IMR-90 (cell line): ENCODE measurements at regions not wholly inside any gene's neighbourhood (a gene's known extent, or its start where the extent isn't known, plus 50 kb on each side); places are given as distances from the start of the nearest gene placed in this dataset.

Source experiments
- ATAC-seq: fragments of 200-7000 bp; cut with Tn5 transposase; 2 replicates; pipeline ENCODE4 v1.9.1; 2020; ENCODE audit warnings: low read depth, mild to moderate bottlenecking, moderate library complexity
- BruUV-seq: library from RNA; stranded (reverse); fragments of 400-500 nt; replicated peaks from 2 replicates; lab custom pipeline; 2021; lab: Mats Ljungman, UMichigan
- CTCF ChIA-PET: fragments of 300-600 bp; formaldehyde crosslinking; extraction: SDS; loops from one replicate; lab custom pipeline; 2021; ENCODE audit warnings: antibody characterized with exemption; lab: Yijun Ruan, JAX
- POLR2A ChIA-PET: fragments of 300-600 bp; sonication (Branson Sonifier 250); formaldehyde crosslinking; loops from one replicate; lab custom pipeline; 2022; ENCODE audit warnings: antibody characterized with exemption; ENCODE audit not compliant: unreplicated experiment; lab: Charles Lee
- DNase-seq: peaks from one replicate; pipeline ENCODE4 v3.0.0; 2013
- H2AFZ ChIP-seq: replicated peaks from 2 replicates; pipeline ENCODE3; 2013; ENCODE audit warnings: low read length, mild to moderate bottlenecking; ENCODE audit not compliant: poor library complexity
- H2AK5ac ChIP-seq: 2 replicates; pipeline ENCODE4 v1.6.1; 2013; ENCODE audit warnings: low read depth, low read length, inconsistent platforms
- H2AK9ac ChIP-seq: replicated peaks from 2 replicates; pipeline ENCODE3; 2013; ENCODE audit warnings: mild to moderate bottlenecking, low read depth, low read length, moderate library complexity; ENCODE audit not compliant: poor library complexity
- H2BK120ac ChIP-seq: 2 replicates; pipeline ENCODE4 v1.6.1; 2013; ENCODE audit warnings: low read depth, low read length, inconsistent platforms
- H2BK15ac ChIP-seq: 3 replicates; pipeline ENCODE4 v1.6.1; 2013; ENCODE audit warnings: low read depth, low read length, inconsistent platforms
- H2BK20ac ChIP-seq: 2 replicates; pipeline ENCODE4 v1.6.1; 2013; ENCODE audit warnings: low read depth, mild to moderate bottlenecking, inconsistent platforms, low read length, moderate library complexity
- H2BK5ac ChIP-seq: 2 replicates; pipeline ENCODE4 v1.6.1; 2013; ENCODE audit warnings: mild to moderate bottlenecking, low read depth, low read length, inconsistent platforms; ENCODE audit not compliant: poor library complexity, severe bottlenecking
- H3K14ac ChIP-seq: replicated peaks from 2 replicates; pipeline ENCODE4 v1.6.1; 2013; ENCODE audit warnings: low read depth, low read length, inconsistent platforms
- H3K18ac ChIP-seq: 2 replicates; pipeline ENCODE4 v1.6.1; 2013; ENCODE audit warnings: low read depth, low read length, control low read depth
- H3K23ac ChIP-seq: 2 replicates; pipeline ENCODE4 v1.6.1; 2013; ENCODE audit warnings: low read depth, low read length, inconsistent platforms
- H3K27ac ChIP-seq: 2 replicates; pipeline ENCODE4 v1.5.1; 2013; ENCODE audit warnings: mild to moderate bottlenecking, control low read depth, low read length; ENCODE audit not compliant: insufficient read depth
- H3K27me3 ChIP-seq: 2 replicates; pipeline ENCODE4 v1.6.1; 2013; ENCODE audit warnings: low read length; ENCODE audit not compliant: control insufficient read depth, insufficient read depth
- H3K36me3 ChIP-seq: 2 replicates; pipeline ENCODE4 v1.6.1; 2013; ENCODE audit warnings: low read length, mixed read lengths; ENCODE audit not compliant: control insufficient read depth, insufficient read depth
- H3K4ac ChIP-seq: 2 replicates; pipeline ENCODE4 v1.6.1; 2013; ENCODE audit warnings: low read depth, low read length, inconsistent platforms
- H3K4me1 ChIP-seq: 2 replicates; pipeline ENCODE4 v1.6.1; 2013; ENCODE audit warnings: low read length, mixed read lengths; ENCODE audit not compliant: control insufficient read depth, insufficient read depth
- H3K4me2 ChIP-seq: 2 replicates; pipeline ENCODE4 v1.6.1; 2013; ENCODE audit warnings: low read depth, mild to moderate bottlenecking, control low read depth, low read length, moderate library complexity
- H3K4me3 ChIP-seq: 2 replicates; pipeline ENCODE4 v1.5.1; 2013; ENCODE audit warnings: low read depth, mild to moderate bottlenecking, control low read depth, low read length, moderate library complexity; ENCODE audit not compliant: insufficient read depth
- H3K56ac ChIP-seq: 2 replicates; pipeline ENCODE4 v1.6.1; 2013; ENCODE audit warnings: low read length, inconsistent platforms; ENCODE audit not compliant: insufficient read depth; ENCODE audit errors: extremely low read depth
- H3K79me1 ChIP-seq, 2 experiments: 2 replicates each; pipeline ENCODE4 v1.6.1; 2013; ENCODE audit warnings: low read length in 2 of 2, inconsistent platforms in 1 of 2, low read depth in 1 of 2
- H3K9ac ChIP-seq: 2 replicates; pipeline ENCODE4 v1.6.1; 2013; ENCODE audit warnings: low read depth, low read length, control low read depth
- H3K9me1 ChIP-seq: 2 replicates; pipeline ENCODE4 v1.6.1; 2013; ENCODE audit warnings: low read length, inconsistent platforms; ENCODE audit not compliant: insufficient read depth
- H3K9me3 ChIP-seq: 2 replicates; pipeline ENCODE4 v1.6.1; 2013; ENCODE audit warnings: low read length; ENCODE audit not compliant: control insufficient read depth, insufficient read depth
- H4K20me1 ChIP-seq: 2 replicates; pipeline ENCODE4 v1.6.1; 2013; ENCODE audit warnings: low read length, inconsistent platforms; ENCODE audit not compliant: insufficient read depth
- H4K5ac ChIP-seq: 2 replicates; pipeline ENCODE4 v1.6.1; 2013; ENCODE audit warnings: mild to moderate bottlenecking, low read depth, low read length, control low read depth
- H4K8ac ChIP-seq, 2 experiments: 2 replicates each; pipeline ENCODE4 v1.6.1; 2013; ENCODE audit warnings: low read depth in 2 of 2, low read length in 2 of 2, control low read depth in 1 of 2, inconsistent platforms in 1 of 2
- H4K91ac ChIP-seq: 2 replicates; pipeline ENCODE4 v1.6.1; 2013; ENCODE audit warnings: low read depth, low read length, inconsistent platforms; ENCODE audit not compliant: insufficient read depth
- BHLHE40 ChIP-seq: fragments of 150-350 bp; IDR thresholded peaks from 2 replicates; pipeline ENCODE4 v1.6.1; 2016; ENCODE audit warnings: mild to moderate bottlenecking, low read depth, low read length
- CEBPB ChIP-seq: IDR thresholded peaks from 2 replicates; pipeline ENCODE4 v1.6.1; 2012; ENCODE audit warnings: low read depth, low read length, improper control_type of control experiment
- CHD1 ChIP-seq: IDR thresholded peaks from 2 replicates; pipeline ENCODE4 v1.6.1; 2012; ENCODE audit warnings: low read depth, low read length, improper control_type of control experiment
- FOS ChIP-seq: fragments of 150-350 bp; IDR thresholded peaks from 2 replicates; pipeline ENCODE4 v1.6.1; 2016; ENCODE audit warnings: low read depth, low read length
- MAFK ChIP-seq: IDR thresholded peaks from 2 replicates; pipeline ENCODE4 v1.6.1; 2012; ENCODE audit warnings: low read depth, low read length, improper control_type of control experiment
- MAZ ChIP-seq: IDR thresholded peaks from 2 replicates; pipeline ENCODE4 v1.6.1; 2012; ENCODE audit warnings: low read depth, mild to moderate bottlenecking, low read length, improper control_type of control experiment, moderate library complexity, borderline replicate concordance
- MXI1 ChIP-seq: IDR thresholded peaks from 2 replicates; pipeline ENCODE4 v1.6.1; 2012; ENCODE audit warnings: low read depth, mild to moderate bottlenecking, low read length, moderate library complexity, borderline replicate concordance
- NFE2L2 ChIP-seq: fragments of 150-350 bp; IDR thresholded peaks from 2 replicates; pipeline ENCODE4 v1.6.1; 2016; ENCODE audit warnings: low read depth, mild to moderate bottlenecking, low read length
- POLR2A ChIP-seq: IDR thresholded peaks from 2 replicates; pipeline ENCODE4 v1.6.1; 2012; ENCODE audit warnings: mild to moderate bottlenecking, low read depth, low read length
- RAD21 ChIP-seq: IDR thresholded peaks from 2 replicates; pipeline ENCODE4 v1.6.1; 2012; ENCODE audit warnings: low read length, improper control_type of control experiment
- RCOR1 ChIP-seq: IDR thresholded peaks from 2 replicates; pipeline ENCODE4 v1.6.1; 2012; ENCODE audit warnings: mild to moderate bottlenecking, low read length, improper control_type of control experiment; ENCODE audit not compliant: insufficient replicate concordance
- RFX5 ChIP-seq: IDR thresholded peaks from 2 replicates; pipeline ENCODE4 v1.8.0; 2012; ENCODE audit warnings: low read depth, mild to moderate bottlenecking, low read length, moderate library complexity
- SMC3 ChIP-seq: fragments of 150-350 bp; IDR thresholded peaks from 2 replicates; pipeline ENCODE4 v1.6.1; 2016; ENCODE audit warnings: low read depth, mild to moderate bottlenecking, antibody characterized with exemption, low read length, moderate library complexity
- USF2 ChIP-seq: fragments of 150-350 bp; IDR thresholded peaks from 2 replicates; pipeline ENCODE4 v1.6.1; 2017; ENCODE audit warnings: mild to moderate bottlenecking, antibody characterized with exemption, low read length, low read depth
- WGBS, 2 experiments: methylation state at CpG; one replicate each; pipeline versions ENCODE4 v1.1.5 to v1.1.7; 2013; ENCODE audit warnings: missing lambda C conversion rate in 2 of 2; ENCODE audit not compliant: insufficient read length in 1 of 2; ENCODE audit errors: extremely low coverage in 2 of 2; 5-methylcytosine and 5-hydroxymethylcytosine counted together
- dilution Hi-C: fragments of 300-500 bp; cut with HindIII; formaldehyde crosslinking; loops from one replicate; pipeline ENCODE4 v1.14.3; 2018; ENCODE audit warnings: low sequenced_read_pairs; ENCODE audit not compliant: unreplicated experiment
- in situ Hi-C: fragments of 300-500 bp; cut with MboI; formaldehyde crosslinking; loops from 3 replicates; pipeline ENCODE4 v1.14.3; 2019; ENCODE audit warnings: low sequenced_read_pairs, inconsistent platforms, mixed read lengths
- intact Hi-C: fragments of 100-400 bp; cut with micrococcal nuclease; formaldehyde crosslinking; loops from 2 replicates; pipeline ENCODE4 v1.10.0; 2022
- TF ChIP-seq, protein P1 (sequence below): conservative IDR thresholded peaks from 2 replicates; pipeline ENCODE4 v1.5.1; 2012; ENCODE audit warnings: mild to moderate bottlenecking, low read depth, low read length, improper control_type of control experiment
- TF ChIP-seq, protein P2 (sequence below): fragments of 150-350 bp; IDR thresholded peaks from 2 replicates; pipeline ENCODE4 v1.6.1; 2016; ENCODE audit warnings: low read depth, mild to moderate bottlenecking, low read length, moderate library complexity, borderline replicate concordance

- TF ChIP-seq FOS (no peak), POLR2A (no peak), CHD1 (no peak), USF2 (no peak), SMC3 (no peak), CEBPB (no peak), NFE2L2 (no peak), BHLHE40 (no peak), RCOR1 (no peak), MXI1 (no peak), MAZ (no peak), RFX5 (no peak), MAFK (no peak), RAD21 (no peak)
- TF ChIP-seq, protein P1, sequence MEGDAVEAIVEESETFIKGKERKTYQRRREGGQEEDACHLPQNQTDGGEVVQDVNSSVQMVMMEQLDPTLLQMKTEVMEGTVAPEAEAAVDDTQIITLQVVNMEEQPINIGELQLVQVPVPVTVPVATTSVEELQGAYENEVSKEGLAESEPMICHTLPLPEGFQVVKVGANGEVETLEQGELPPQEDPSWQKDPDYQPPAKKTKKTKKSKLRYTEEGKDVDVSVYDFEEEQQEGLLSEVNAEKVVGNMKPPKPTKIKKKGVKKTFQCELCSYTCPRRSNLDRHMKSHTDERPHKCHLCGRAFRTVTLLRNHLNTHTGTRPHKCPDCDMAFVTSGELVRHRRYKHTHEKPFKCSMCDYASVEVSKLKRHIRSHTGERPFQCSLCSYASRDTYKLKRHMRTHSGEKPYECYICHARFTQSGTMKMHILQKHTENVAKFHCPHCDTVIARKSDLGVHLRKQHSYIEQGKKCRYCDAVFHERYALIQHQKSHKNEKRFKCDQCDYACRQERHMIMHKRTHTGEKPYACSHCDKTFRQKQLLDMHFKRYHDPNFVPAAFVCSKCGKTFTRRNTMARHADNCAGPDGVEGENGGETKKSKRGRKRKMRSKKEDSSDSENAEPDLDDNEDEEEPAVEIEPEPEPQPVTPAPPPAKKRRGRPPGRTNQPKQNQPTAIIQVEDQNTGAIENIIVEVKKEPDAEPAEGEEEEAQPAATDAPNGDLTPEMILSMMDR, result no peak
- TF ChIP-seq, protein P2, sequence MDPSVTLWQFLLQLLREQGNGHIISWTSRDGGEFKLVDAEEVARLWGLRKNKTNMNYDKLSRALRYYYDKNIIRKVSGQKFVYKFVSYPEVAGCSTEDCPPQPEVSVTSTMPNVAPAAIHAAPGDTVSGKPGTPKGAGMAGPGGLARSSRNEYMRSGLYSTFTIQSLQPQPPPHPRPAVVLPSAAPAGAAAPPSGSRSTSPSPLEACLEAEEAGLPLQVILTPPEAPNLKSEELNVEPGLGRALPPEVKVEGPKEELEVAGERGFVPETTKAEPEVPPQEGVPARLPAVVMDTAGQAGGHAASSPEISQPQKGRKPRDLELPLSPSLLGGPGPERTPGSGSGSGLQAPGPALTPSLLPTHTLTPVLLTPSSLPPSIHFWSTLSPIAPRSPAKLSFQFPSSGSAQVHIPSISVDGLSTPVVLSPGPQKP, result no peak
- CTCF ChIA-PET, result no interaction called here
- H4K20me1 ChIP-seq, result no peaks in the 10 kb centered on the region
Observed at GRCh38 chr5:124421584-124421983, 324.9 kb downstream of the ZNF608 start.

More at GRCh38 chr5:124421584-124421983, 324.9 kb downstream of the ZNF608 start:
- no TSS peak for BruUV-seq
- Histone ChIP-seq H3K23ac (no peak overlapping the region), H2BK20ac (no peak overlapping the region), H3K18ac (no peak overlapping the region), H3K9me1 (peaks cover 4% of the 10 kb centered on the region; the same call in 1 of the 2 replicates), H3K4ac (no peak overlapping the region), H4K91ac (no peak overlapping the region), H3K79me1 (no peaks in the 10 kb centered on the region), H3K27me3 (peaks cover 4% of the 10 kb centered on the region; the same call in 1 of the 2 replicates), H2BK5ac (no peak overlapping the region), H3K4me3 (no peak overlapping the region), H2AFZ (no peak overlapping the region), H3K56ac (no peak overlapping the region), H4K8ac (no peak overlapping the region), H2AK9ac (no peak overlapping the region), H3K9ac (no peak overlapping the region), H3K36me3 (no peaks in the 10 kb centered on the region), H2BK120ac (no peak overlapping the region), H3K4me1 (no peaks in the 10 kb centered on the region), H2BK15ac (no peak overlapping the region), H3K27ac (no peak overlapping the region), H3K9me3 (peaks cover 2% of the 10 kb centered on the region; the same call in 1 of the 2 replicates), H3K14ac (no peak overlapping the region), H3K4me2 (no peak overlapping the region), H2AK5ac (no peak overlapping the region), H4K5ac (no peak overlapping the region)
- dilution Hi-C loops (no loop called here), in situ Hi-C loops (no loop called here), intact Hi-C loops (no loop called here)
- ATAC-seq (no peak), DNase-seq (no peak)
- POLR2A ChIA-PET, result no interaction called here
- WGBS, 2 experiments, result no CpG with 5 or more reads among the region's 1 CpG
